ENCODE measurements at regions not wholly inside any gene's neighbourhood (a gene's known extent, or its start where the extent isn't known, plus 50 kb on each side); places are given as distances from the start of the nearest gene placed in this dataset.

DNA sequence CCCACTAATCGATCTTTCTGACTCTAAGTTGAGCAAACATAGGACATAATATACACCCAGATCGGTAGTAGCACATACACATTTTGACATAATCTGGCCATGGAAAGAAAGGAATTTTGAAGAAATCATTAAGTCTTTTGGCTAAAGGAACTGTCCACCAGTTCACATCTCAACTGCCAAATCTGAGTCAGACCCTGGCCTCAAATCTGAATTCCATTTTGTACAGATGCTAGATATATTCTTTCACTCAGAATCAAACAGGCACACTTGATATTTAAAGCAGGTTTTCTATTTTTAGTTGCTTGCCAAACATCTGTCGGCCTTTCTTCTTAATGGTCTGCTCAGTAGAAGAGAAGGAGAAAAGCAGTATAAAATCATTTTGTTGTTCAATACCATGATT is 281.8 kb downstream of the BARHL2 start:
- H3K4me2 ChIP-seq (ENCODE audit: low read length) = no peak overlapping the region
- no peak overlapping the region for H3K27ac ChIP-seq (ENCODE audit: low read depth, low read length)
- DNase-seq (ENCODE audit: low read depth) (no peak), FAIRE-seq (no peak)
- Mint-ChIP-seq H3K9me3 (ENCODE audit: unreplicated experiment) (no peaks in the 10 kb centered on the region), H3K4me3 (ENCODE audit: unreplicated experiment) (no peak overlapping the region), H3K4me1 (ENCODE audit: low read depth, unreplicated experiment) (no peaks in the 10 kb centered on the region), H3K36me3 (ENCODE audit: low read depth, unreplicated experiment) (no peaks in the 10 kb centered on the region), H3K27ac (ENCODE audit: unreplicated experiment) (no peak overlapping the region), H3K27me3 (ENCODE audit: low read depth, unreplicated experiment) (no peaks in the 10 kb centered on the region)
- no peak overlapping the region for H2AFZ ChIP-seq (ENCODE audit: low read depth, low read length)
- TF ChIP-seq EZH2 (IDR thresholded peaks at IDR 0.05; ENCODE audit: insufficient read depth, low read length) = no peak
- TF ChIP-seq, protein P1, sequence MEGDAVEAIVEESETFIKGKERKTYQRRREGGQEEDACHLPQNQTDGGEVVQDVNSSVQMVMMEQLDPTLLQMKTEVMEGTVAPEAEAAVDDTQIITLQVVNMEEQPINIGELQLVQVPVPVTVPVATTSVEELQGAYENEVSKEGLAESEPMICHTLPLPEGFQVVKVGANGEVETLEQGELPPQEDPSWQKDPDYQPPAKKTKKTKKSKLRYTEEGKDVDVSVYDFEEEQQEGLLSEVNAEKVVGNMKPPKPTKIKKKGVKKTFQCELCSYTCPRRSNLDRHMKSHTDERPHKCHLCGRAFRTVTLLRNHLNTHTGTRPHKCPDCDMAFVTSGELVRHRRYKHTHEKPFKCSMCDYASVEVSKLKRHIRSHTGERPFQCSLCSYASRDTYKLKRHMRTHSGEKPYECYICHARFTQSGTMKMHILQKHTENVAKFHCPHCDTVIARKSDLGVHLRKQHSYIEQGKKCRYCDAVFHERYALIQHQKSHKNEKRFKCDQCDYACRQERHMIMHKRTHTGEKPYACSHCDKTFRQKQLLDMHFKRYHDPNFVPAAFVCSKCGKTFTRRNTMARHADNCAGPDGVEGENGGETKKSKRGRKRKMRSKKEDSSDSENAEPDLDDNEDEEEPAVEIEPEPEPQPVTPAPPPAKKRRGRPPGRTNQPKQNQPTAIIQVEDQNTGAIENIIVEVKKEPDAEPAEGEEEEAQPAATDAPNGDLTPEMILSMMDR (IDR thresholded peaks at IDR 0.05; ENCODE audit: insufficient read depth, low read depth, low read length) = no peak
- H3K36me3 ChIP-seq (ENCODE audit: insufficient read depth, low read length) = no peaks in the 10 kb centered on the region
- no peak overlapping the region for H3K9ac ChIP-seq (ENCODE audit: low read length)
- H3K9me3 ChIP-seq (ENCODE audit: insufficient read depth, low read depth, low read length) = no peaks in the 10 kb centered on the region
- no peaks in the 10 kb centered on the region for H3K79me2 ChIP-seq (ENCODE audit: insufficient read depth, low read length)
- H3K4me3 ChIP-seq (ENCODE audit: insufficient read depth, low read depth, low read length) = no peak overlapping the region
- no peaks in the 10 kb centered on the region for H3K4me1 ChIP-seq (ENCODE audit: insufficient read depth, low read length)
- no peaks in the 10 kb centered on the region for H3K27me3 ChIP-seq (ENCODE audit: insufficient read depth, low read length)
- H4K20me1 ChIP-seq (ENCODE audit: insufficient read depth, low read length) = no peaks in the 10 kb centered on the region

GRCh38 chr1:90434460-90434859 is 282.6 kb downstream of the BARHL2 start:
- Histone ChIP-seq H3K4me1 (ENCODE audit: insufficient read depth, low read length) (no peaks in the 10 kb centered on the region), H4K20me1 (ENCODE audit: insufficient read depth, low read length) (no peaks in the 10 kb centered on the region), H2AFZ (ENCODE audit: low read depth, low read length) (no peak overlapping the region), H3K9ac (ENCODE audit: low read length) (no peak overlapping the region), H3K4me2 (ENCODE audit: low read length) (no peak overlapping the region), H3K27ac (ENCODE audit: low read depth, low read length) (no peak overlapping the region), H3K27me3 (ENCODE audit: insufficient read depth, low read length) (no peaks in the 10 kb centered on the region), H3K36me3 (ENCODE audit: insufficient read depth, low read length) (no peaks in the 10 kb centered on the region), H3K9me3 (ENCODE audit: insufficient read depth, low read depth, low read length) (no peaks in the 10 kb centered on the region), H3K79me2 (ENCODE audit: insufficient read depth, low read length) (no peaks in the 10 kb centered on the region), H3K4me3 (ENCODE audit: insufficient read depth, low read depth, low read length) (no peak overlapping the region)
- no peaks in the 10 kb centered on the region for H3K36me3 Mint-ChIP-seq (ENCODE audit: low read depth, unreplicated experiment)
- FAIRE-seq (no peak), DNase-seq (ENCODE audit: low read depth) (no peak)
- no peak overlapping the region for H3K27ac Mint-ChIP-seq (ENCODE audit: unreplicated experiment)
- H3K4me1 Mint-ChIP-seq (ENCODE audit: low read depth, unreplicated experiment) = no peaks in the 10 kb centered on the region
- no peaks in the 10 kb centered on the region for H3K27me3 Mint-ChIP-seq (ENCODE audit: low read depth, unreplicated experiment)
- H3K9me3 Mint-ChIP-seq (ENCODE audit: unreplicated experiment) = no peaks in the 10 kb centered on the region
- TF ChIP-seq, protein P1 (IDR thresholded peaks at IDR 0.05; ENCODE audit: insufficient read depth, low read depth, low read length) = no peak
- no peak for TF ChIP-seq EZH2 (IDR thresholded peaks at IDR 0.05; ENCODE audit: insufficient read depth, low read length)
- H3K4me3 Mint-ChIP-seq (ENCODE audit: unreplicated experiment) = no peak overlapping the region

DNA sequence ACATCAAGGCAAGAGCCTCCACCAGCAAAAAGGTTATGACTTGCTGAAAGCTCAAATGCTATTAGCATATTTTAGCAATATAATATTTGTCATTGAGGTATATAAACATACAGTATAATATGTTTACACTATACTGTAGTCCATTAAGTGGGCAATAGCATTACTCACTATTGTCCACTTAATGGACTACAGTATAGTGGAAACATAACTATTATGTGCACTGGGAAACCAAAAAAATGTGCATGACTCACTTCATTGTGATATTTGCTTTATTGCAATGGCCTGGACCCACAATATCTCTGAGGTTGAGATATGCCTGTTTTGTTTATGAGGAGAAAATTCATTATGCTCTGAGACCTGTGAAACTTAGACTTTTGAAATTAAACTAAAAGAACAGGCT is 300.0 kb downstream of the BARHL2 start:
- no peaks in the 10 kb centered on the region for H4K20me1 ChIP-seq (ENCODE audit: insufficient read depth, low read length)

More for the DNA sequence above, 300.0 kb downstream of the BARHL2 start:
- TF ChIP-seq, protein P1 (IDR thresholded peaks at IDR 0.05; ENCODE audit: insufficient read depth, low read depth, low read length) = no peak
- TF ChIP-seq EZH2 (IDR thresholded peaks at IDR 0.05; ENCODE audit: insufficient read depth, low read length) = no peak
- no peak overlapping the region for H3K9ac ChIP-seq (ENCODE audit: low read length)
- no peak overlapping the region for H3K4me3 Mint-ChIP-seq (ENCODE audit: unreplicated experiment)
- H3K4me1 ChIP-seq (ENCODE audit: insufficient read depth, low read length) = no peaks in the 10 kb centered on the region
- H3K4me3 ChIP-seq (ENCODE audit: insufficient read depth, low read depth, low read length) = no peak overlapping the region
- H2AFZ ChIP-seq (ENCODE audit: low read depth, low read length) = no peak overlapping the region
- no peaks in the 10 kb centered on the region for H3K4me1 Mint-ChIP-seq (ENCODE audit: low read depth, unreplicated experiment)
- H3K27ac ChIP-seq (ENCODE audit: low read depth, low read length) = no peak overlapping the region
- peak; percentile 60 for DNase-seq (ENCODE audit: low read depth)
- no peak overlapping the region for H3K4me2 ChIP-seq (ENCODE audit: low read length)
- no peaks in the 10 kb centered on the region for H3K27me3 ChIP-seq (ENCODE audit: insufficient read depth, low read length)
- no peak for FAIRE-seq
- no peaks in the 10 kb centered on the region for H3K27me3 Mint-ChIP-seq (ENCODE audit: low read depth, unreplicated experiment)
- H3K27ac Mint-ChIP-seq (ENCODE audit: unreplicated experiment) = no peak overlapping the region
- H3K79me2 ChIP-seq (ENCODE audit: insufficient read depth, low read length) = no peaks in the 10 kb centered on the region
- peaks cover 2% of the 10 kb centered on the region for H3K9me3 Mint-ChIP-seq (ENCODE audit: unreplicated experiment)
- no peaks in the 10 kb centered on the region for H3K36me3 ChIP-seq (ENCODE audit: insufficient read depth, low read length)
- H3K36me3 Mint-ChIP-seq (ENCODE audit: low read depth, unreplicated experiment) = no peaks in the 10 kb centered on the region
- H3K9me3 ChIP-seq (ENCODE audit: insufficient read depth, low read depth, low read length) = no peaks in the 10 kb centered on the region
